ENCODE measurements at regions not wholly inside any gene's neighbourhood (a gene's known extent, or its start where the extent isn't known, plus 50 kb on each side); places are given as distances from the start of the nearest gene placed in this dataset.

GRCh38 chr6:19525673-19526072, 311.5 kb upstream of the ID4 start:
- Histone ChIP-seq H3K36me3 (no peaks in the 10 kb centered on the region), H3K27me3 (no peaks in the 10 kb centered on the region), H3K9me3 (no peaks in the 10 kb centered on the region), H3K4me3 (no peak overlapping the region), H3K27ac (no peak overlapping the region), H3K4me1 (peaks cover 0 to 17% of the 10 kb centered on the region in 2 donors)
- DNase-seq (ENCODE audit: low spot score in 2 of 2), result no peak
- intact Hi-C loops (cut with DNase I), result no loop called here
- TF ChIP-seq, protein P1, sequence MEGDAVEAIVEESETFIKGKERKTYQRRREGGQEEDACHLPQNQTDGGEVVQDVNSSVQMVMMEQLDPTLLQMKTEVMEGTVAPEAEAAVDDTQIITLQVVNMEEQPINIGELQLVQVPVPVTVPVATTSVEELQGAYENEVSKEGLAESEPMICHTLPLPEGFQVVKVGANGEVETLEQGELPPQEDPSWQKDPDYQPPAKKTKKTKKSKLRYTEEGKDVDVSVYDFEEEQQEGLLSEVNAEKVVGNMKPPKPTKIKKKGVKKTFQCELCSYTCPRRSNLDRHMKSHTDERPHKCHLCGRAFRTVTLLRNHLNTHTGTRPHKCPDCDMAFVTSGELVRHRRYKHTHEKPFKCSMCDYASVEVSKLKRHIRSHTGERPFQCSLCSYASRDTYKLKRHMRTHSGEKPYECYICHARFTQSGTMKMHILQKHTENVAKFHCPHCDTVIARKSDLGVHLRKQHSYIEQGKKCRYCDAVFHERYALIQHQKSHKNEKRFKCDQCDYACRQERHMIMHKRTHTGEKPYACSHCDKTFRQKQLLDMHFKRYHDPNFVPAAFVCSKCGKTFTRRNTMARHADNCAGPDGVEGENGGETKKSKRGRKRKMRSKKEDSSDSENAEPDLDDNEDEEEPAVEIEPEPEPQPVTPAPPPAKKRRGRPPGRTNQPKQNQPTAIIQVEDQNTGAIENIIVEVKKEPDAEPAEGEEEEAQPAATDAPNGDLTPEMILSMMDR (IDR thresholded peaks at IDR 0.05), result no peak

DNA sequence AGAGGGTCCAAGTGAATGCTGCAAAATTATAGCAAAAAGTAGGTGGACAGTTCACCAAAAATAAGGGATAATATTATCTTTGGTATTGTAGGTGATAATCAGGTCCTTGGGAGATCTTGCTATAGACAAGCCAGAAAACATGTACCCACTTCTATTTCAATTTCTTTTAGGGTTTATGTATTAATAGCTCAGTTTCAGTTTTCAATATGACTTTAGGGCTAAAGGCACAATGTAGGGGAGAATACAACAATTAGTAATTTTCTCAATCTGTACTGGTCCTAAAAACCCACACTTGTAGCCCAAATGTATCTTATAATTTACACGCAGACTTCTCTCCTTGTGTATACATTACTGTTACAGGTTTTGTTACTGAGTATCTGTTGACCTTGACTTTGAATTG, 307.0 kb upstream of the ID4 start:
- no peaks in the 10 kb centered on the region for H3K9me3 ChIP-seq
- no peak for DNase-seq (ENCODE audit: low spot score in 2 of 2)
- no peaks in the 10 kb centered on the region for H3K27me3 ChIP-seq
- H3K27ac ChIP-seq, result no peak overlapping the region
- H3K36me3 ChIP-seq, result no peaks in the 10 kb centered on the region
- H3K4me3 ChIP-seq, result no peak overlapping the region
- intact Hi-C loops (cut with DNase I), result loop anchor here (5.0 kb wide), 2 partner anchors 118 to 307 kb away; partner anchors contain the start of gene ID4
- H3K4me1 ChIP-seq, result peaks cover 0 to 4% of the 10 kb centered on the region in 2 donors
- TF ChIP-seq, protein P1 (IDR thresholded peaks at IDR 0.05), result no peak

DNA sequence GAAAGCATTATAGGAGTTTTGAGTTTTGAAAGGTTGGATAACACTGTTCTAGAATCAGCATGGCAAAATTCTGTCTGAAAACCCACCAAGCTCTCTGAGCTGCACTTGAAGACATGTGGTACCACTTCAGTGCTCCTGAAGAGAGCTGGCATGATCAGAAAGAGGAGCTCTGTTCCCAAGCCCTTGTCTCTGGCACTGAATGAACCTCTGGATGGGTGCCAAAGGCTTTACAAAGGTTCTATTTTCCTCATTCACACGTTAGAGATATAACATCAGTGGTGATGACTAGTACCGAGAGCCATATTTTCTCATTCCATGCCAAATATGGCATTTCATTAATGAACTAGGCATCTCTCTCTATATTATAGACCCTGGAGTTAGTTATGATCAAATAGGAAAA, 301.8 kb upstream of the ID4 start:
- intact Hi-C loops (cut with DNase I), result no loop called here

GRCh38 chr6:19536838-19537237, 300.3 kb upstream of the ID4 start:
- TF ChIP-seq, protein P1 (IDR thresholded peaks at IDR 0.05), result no peak
- intact Hi-C loops (cut with DNase I), result no loop called here
- Histone ChIP-seq H3K36me3 (no peaks in the 10 kb centered on the region), H3K4me3 (no peak overlapping the region), H3K9me3 (no peaks in the 10 kb centered on the region), H3K27ac (no peak overlapping the region), H3K27me3 (no peaks in the 10 kb centered on the region), H3K4me1 (peaks cover 0 to 4% of the 10 kb centered on the region in 2 donors)
- DNase-seq (ENCODE audit: low spot score in 2 of 2), result no peak

More for the DNA sequence above, 301.8 kb upstream of the ID4 start:
- no peak for DNase-seq (ENCODE audit: low spot score in 2 of 2)
- H3K36me3 ChIP-seq, result no peaks in the 10 kb centered on the region
- no peaks in the 10 kb centered on the region for H3K9me3 ChIP-seq
- TF ChIP-seq, protein P1 (IDR thresholded peaks at IDR 0.05), result no peak
- no peaks in the 10 kb centered on the region for H3K27me3 ChIP-seq
- peaks cover 0 to 4% of the 10 kb centered on the region in 2 donors for H3K4me1 ChIP-seq
- no peak overlapping the region for H3K4me3 ChIP-seq
- H3K27ac ChIP-seq, result no peak overlapping the region

GRCh38 chr6:19538096-19538495, 299.1 kb upstream of the ID4 start:
- TF ChIP-seq, protein P1 (IDR thresholded peaks at IDR 0.05), result no peak
- H3K36me3 ChIP-seq, result no peaks in the 10 kb centered on the region
- intact Hi-C loops (cut with DNase I), result no loop called here
- no peaks in the 10 kb centered on the region for H3K27me3 ChIP-seq
- H3K27ac ChIP-seq, result no peak overlapping the region
- peaks cover 0 to 4% of the 10 kb centered on the region in 2 donors for H3K4me1 ChIP-seq
- H3K4me3 ChIP-seq, result no peak overlapping the region
- no peaks in the 10 kb centered on the region for H3K9me3 ChIP-seq
- no peak for DNase-seq (ENCODE audit: low spot score in 2 of 2)

GRCh38 chr6:19547507-19547906, 289.7 kb upstream of the ID4 start:
- TF ChIP-seq, protein P1 (IDR thresholded peaks at IDR 0.05), result no peak
- DNase-seq (ENCODE audit: low spot score in 2 of 2), result no peak

More at GRCh38 chr6:19547507-19547906, 289.7 kb upstream of the ID4 start:
- no peak overlapping the region for H3K27ac ChIP-seq
- intact Hi-C loops (cut with DNase I), result no loop called here
- H3K9me3 ChIP-seq, result no peaks in the 10 kb centered on the region
- H3K4me1 ChIP-seq, result peaks cover 0 to 2% of the 10 kb centered on the region in 2 donors
- no peaks in the 10 kb centered on the region for H3K36me3 ChIP-seq
- no peak overlapping the region for H3K4me3 ChIP-seq
- no peaks in the 10 kb centered on the region for H3K27me3 ChIP-seq

All from ascending aorta (tissue), 2 donors.